ENCODE measurements at regions not wholly inside any gene's neighbourhood (a gene's known extent, or its start where the extent isn't known, plus 50 kb on each side); places are given as distances from the start of the nearest gene placed in this dataset.
"Not testable (repeated sequence)": the region's sequence is repeated elsewhere in the genome, so short reads cannot be mapped to it uniquely, and the experiment has no call there.

GRCh38 chr6:25202504-25202903 lies 76.7 kb upstream of the CARMIL1 start:
- Histone ChIP-seq H3K4me3 (ENCODE audit: low read depth in 1 of 2, low read length in 1 of 2) (no peak overlapping the region), H3K4me1 (ENCODE audit: control insufficient read depth in 1 of 2, insufficient read depth in 1 of 2, low read depth in 1 of 2, low read length in 1 of 2) (no peaks in the 10 kb centered on the region), H3K27me3 (no peaks in the 10 kb centered on the region), H3K9me3 (no peaks in the 10 kb centered on the region), H3K27ac (no peak overlapping the region), H3K36me3 (no peaks in the 10 kb centered on the region)
- no peak for TF ChIP-seq CTCF (IDR thresholded peaks at IDR 0.05)

DNA sequence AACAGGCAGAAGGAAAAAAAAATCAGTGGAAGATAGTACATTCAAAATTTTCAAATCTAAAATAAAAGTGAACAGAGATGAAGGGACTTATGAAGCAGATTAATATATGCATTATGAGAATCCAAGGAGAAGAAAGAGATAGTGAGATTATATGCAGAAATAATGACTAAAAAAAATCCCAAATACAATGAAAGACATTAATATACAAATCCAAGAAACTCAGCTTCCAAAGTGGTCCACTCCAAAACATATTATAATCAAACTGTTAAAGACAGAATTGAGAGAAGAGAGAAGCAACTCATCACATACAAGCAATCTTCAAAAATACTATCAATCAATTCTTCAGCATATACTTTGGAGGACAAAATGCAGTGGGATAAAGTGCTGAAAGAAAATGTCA lies 73.5 kb upstream of the CARMIL1 start:
- TF ChIP-seq CTCF (IDR thresholded peaks at IDR 0.05): no peak
- no peaks in the 10 kb centered on the region for H3K4me1 ChIP-seq (ENCODE audit: control insufficient read depth in 1 of 2, insufficient read depth in 1 of 2, low read depth in 1 of 2, low read length in 1 of 2)
- H3K4me3 ChIP-seq (ENCODE audit: low read depth in 1 of 2, low read length in 1 of 2): no peak overlapping the region
- no peak overlapping the region for H3K27ac ChIP-seq
- no peaks in the 10 kb centered on the region for H3K27me3 ChIP-seq
- no peaks in the 10 kb centered on the region for H3K9me3 ChIP-seq
- no peaks in the 10 kb centered on the region for H3K36me3 ChIP-seq

- not testable (repeated sequence) for H3K9me3 ChIP-seq; H3K27me3 ChIP-seq; H3K4me3 ChIP-seq (ENCODE audit: low read depth in 1 of 2, low read length in 1 of 2); H3K27ac ChIP-seq; H3K36me3 ChIP-seq; H3K4me1 ChIP-seq (ENCODE audit: control insufficient read depth in 1 of 2, insufficient read depth in 1 of 2, low read depth in 1 of 2, low read length in 1 of 2)
These were observed 71.6 kb upstream of the CARMIL1 start for GRCh38 chr6:25207453-25208155.

DNA sequence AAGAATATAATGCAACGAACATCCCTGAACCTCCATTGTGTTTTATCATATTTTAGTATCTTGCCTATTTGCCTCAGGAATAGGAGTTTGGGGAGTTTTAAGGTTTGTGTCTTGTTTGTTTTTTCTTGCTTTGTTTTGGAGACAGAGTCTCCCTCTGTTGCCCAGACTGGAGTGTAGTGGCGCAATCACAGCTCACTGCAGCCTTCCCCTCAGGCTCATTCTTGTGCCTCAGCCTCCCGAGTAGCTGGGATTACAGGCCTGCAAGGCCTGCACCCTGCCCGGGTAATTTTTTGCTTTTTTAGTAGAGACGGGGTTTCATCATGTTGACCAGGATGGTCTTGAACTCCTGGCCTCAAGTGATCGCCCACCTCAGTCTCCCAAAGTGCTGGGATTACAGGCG lies 63.3 kb upstream of the CARMIL1 start:
- no peaks in the 10 kb centered on the region for H3K36me3 ChIP-seq
- no peak overlapping the region for H3K4me3 ChIP-seq (ENCODE audit: low read depth in 1 of 2, low read length in 1 of 2)
- H3K27me3 ChIP-seq: no peaks in the 10 kb centered on the region
- H3K9me3 ChIP-seq: no peaks in the 10 kb centered on the region
- no peak for TF ChIP-seq CTCF (IDR thresholded peaks at IDR 0.05)
- no peak overlapping the region for H3K27ac ChIP-seq
- H3K4me1 ChIP-seq (ENCODE audit: control insufficient read depth in 1 of 2, insufficient read depth in 1 of 2, low read depth in 1 of 2, low read length in 1 of 2): no peaks in the 10 kb centered on the region

DNA sequence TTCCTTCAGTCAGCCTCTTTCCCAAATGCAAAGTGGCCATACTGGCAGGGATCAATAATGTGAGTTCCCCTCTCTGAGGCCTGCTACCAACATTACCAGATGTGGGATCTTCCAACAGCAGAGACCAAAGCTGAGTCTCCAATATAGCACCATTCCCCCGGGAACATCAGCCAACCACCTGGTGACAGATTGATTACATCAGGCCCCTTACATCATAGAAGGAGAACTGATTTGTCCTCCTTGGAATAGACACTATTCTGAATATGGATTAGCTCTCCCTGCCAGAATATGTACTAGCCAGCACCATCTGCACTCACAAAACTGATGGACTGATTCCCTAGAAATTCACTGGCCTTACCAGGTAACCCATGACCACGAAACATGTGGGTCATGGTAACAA lies 61.9 kb upstream of the CARMIL1 start:
- TF ChIP-seq CTCF (IDR thresholded peaks at IDR 0.05): no peak
- no peaks in the 10 kb centered on the region for H3K4me1 ChIP-seq (ENCODE audit: control insufficient read depth in 1 of 2, insufficient read depth in 1 of 2, low read depth in 1 of 2, low read length in 1 of 2)
- H3K9me3 ChIP-seq: no peaks in the 10 kb centered on the region
- no peaks in the 10 kb centered on the region for H3K36me3 ChIP-seq
- no peak overlapping the region for H3K4me3 ChIP-seq (ENCODE audit: low read depth in 1 of 2, low read length in 1 of 2)
- H3K27me3 ChIP-seq: no peaks in the 10 kb centered on the region
- no peak overlapping the region for H3K27ac ChIP-seq

DNA sequence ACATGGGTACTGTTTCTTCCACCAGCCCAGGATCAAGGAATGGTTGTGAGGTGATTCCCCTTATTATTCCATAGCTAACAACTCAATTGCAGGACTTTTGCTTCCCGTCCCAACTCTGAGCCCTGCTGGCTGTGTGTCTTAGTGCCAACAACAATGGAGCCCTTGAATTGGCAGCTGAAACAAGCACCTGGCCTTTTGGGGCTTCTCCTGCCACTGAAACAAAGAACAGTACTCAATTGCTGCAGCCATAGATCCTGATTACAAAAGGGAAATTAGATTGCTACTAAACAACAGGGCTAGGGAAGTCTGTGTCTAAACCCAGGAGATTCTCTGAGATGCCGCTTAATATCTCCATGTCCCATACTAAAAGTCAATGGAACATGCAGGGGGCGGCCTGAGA lies 61.3 kb upstream of the CARMIL1 start:
- Histone ChIP-seq H3K9me3 (no peaks in the 10 kb centered on the region), H3K36me3 (no peaks in the 10 kb centered on the region), H3K27ac (no peak overlapping the region), H3K27me3 (no peaks in the 10 kb centered on the region), H3K4me1 (ENCODE audit: control insufficient read depth in 1 of 2, insufficient read depth in 1 of 2, low read depth in 1 of 2, low read length in 1 of 2) (no peaks in the 10 kb centered on the region), H3K4me3 (ENCODE audit: low read depth in 1 of 2, low read length in 1 of 2) (no peak overlapping the region)
- TF ChIP-seq CTCF (IDR thresholded peaks at IDR 0.05): no peak

Data from neutrophil (primary cell).